WTC11 (cell line): ENCODE measurements at regions not wholly inside any gene's neighbourhood (a gene's known extent, or its start where the extent isn't known, plus 50 kb on each side); places are given as distances from the start of the nearest gene placed in this dataset.

Experiments
- AR ChIP-seq: fragments of 250-450 bp; sonication (Bioruptor Pico); IDR thresholded peaks from 2 replicates; pipeline ENCODE4 v1.9.0; 2021; ENCODE audit warnings: mild to moderate bottlenecking
- CREM ChIP-seq: sonication (generic); formaldehyde crosslinking; IDR thresholded peaks from 2 replicates; pipeline ENCODE4 v1.8.1; 2022; ENCODE audit warnings: mild to moderate bottlenecking, missing genetic modification reagents, moderate library complexity
- CTCF ChIP-seq: fragments of 200-600 bp; IDR thresholded peaks from 2 replicates; pipeline ENCODE4 v1.8.0; 2022; ENCODE audit warnings: antibody characterized with exemption
- GRHL2 ChIP-seq: fragments of 250-450 bp; sonication (Bioruptor Pico); IDR thresholded peaks from 2 replicates; pipeline ENCODE4 v1.8.0; 2022; ENCODE audit warnings: mild to moderate bottlenecking, moderate library complexity; ENCODE audit not compliant: insufficient replicate concordance, severe bottlenecking
- MAX ChIP-seq: sonication (generic); formaldehyde crosslinking; IDR thresholded peaks from 2 replicates; pipeline ENCODE4 v1.8.0; 2022; ENCODE audit warnings: mild to moderate bottlenecking, missing genetic modification reagents
- NFATC4 ChIP-seq: fragments of 250-450 bp; sonication (Bioruptor Pico); IDR thresholded peaks from 2 replicates; pipeline ENCODE4 v1.9.0; 2021; ENCODE audit warnings: mild to moderate bottlenecking
- NFE2L1 ChIP-seq: sonication (generic); formaldehyde crosslinking; IDR thresholded peaks from 2 replicates; pipeline ENCODE4 v1.8.1; 2023; ENCODE audit warnings: missing genetic modification reagents
- OVOL2 ChIP-seq: fragments of 250-450 bp; sonication (Bioruptor Pico); IDR thresholded peaks from 2 replicates; pipeline ENCODE4 v1.9.0; 2021; ENCODE audit warnings: mild to moderate bottlenecking, borderline replicate concordance
- ZBTB21 ChIP-seq: sonication (generic); formaldehyde crosslinking; IDR thresholded peaks from 2 replicates; pipeline ENCODE4 v1.8.1; 2023; ENCODE audit warnings: mild to moderate bottlenecking, missing genetic modification reagents, borderline replicate concordance
- ZBTB43 ChIP-seq: sonication (generic); formaldehyde crosslinking; IDR thresholded peaks from 2 replicates; pipeline ENCODE4 v1.8.1; 2023; ENCODE audit warnings: mild to moderate bottlenecking, missing genetic modification reagents
- ZNF219 ChIP-seq: sonication (generic); formaldehyde crosslinking; IDR thresholded peaks from 2 replicates; pipeline ENCODE4 v1.8.0; 2023; ENCODE audit warnings: missing genetic modification reagents, mild to moderate bottlenecking, borderline replicate concordance
- TF ChIP-seq, protein P1 (sequence below): fragments of 250-450 bp; sonication (Bioruptor Pico); IDR thresholded peaks from 2 replicates; pipeline ENCODE4 v1.9.0; 2021; ENCODE audit warnings: mild to moderate bottlenecking, borderline replicate concordance
- TF ChIP-seq, protein P2 (sequence below): sonication (generic); formaldehyde crosslinking; IDR thresholded peaks from 2 replicates; pipeline ENCODE4 v1.8.1; 2023; ENCODE audit warnings: mild to moderate bottlenecking, missing genetic modification reagents, moderate library complexity

DNA sequence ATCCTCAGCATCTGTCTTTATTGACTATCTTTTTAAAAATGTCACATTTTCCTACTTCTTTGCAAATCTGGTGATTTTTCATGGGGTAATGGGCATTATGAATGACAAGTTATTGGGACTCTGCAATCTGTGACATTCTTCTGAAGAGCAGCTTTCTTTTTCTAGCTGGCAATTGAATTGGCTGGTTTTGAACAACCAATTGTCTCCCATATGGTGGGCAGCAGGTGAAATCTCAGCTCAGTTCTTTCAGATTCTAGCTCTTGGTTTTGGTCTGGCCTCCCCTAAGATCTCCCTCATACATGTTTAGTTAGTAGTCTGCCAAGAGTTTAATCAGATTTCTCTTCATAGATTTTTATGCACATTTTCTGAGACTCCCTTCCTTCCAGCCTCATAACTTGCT is 107.9 kb upstream of the EPB41L3 start:
- TF ChIP-seq, protein P1, sequence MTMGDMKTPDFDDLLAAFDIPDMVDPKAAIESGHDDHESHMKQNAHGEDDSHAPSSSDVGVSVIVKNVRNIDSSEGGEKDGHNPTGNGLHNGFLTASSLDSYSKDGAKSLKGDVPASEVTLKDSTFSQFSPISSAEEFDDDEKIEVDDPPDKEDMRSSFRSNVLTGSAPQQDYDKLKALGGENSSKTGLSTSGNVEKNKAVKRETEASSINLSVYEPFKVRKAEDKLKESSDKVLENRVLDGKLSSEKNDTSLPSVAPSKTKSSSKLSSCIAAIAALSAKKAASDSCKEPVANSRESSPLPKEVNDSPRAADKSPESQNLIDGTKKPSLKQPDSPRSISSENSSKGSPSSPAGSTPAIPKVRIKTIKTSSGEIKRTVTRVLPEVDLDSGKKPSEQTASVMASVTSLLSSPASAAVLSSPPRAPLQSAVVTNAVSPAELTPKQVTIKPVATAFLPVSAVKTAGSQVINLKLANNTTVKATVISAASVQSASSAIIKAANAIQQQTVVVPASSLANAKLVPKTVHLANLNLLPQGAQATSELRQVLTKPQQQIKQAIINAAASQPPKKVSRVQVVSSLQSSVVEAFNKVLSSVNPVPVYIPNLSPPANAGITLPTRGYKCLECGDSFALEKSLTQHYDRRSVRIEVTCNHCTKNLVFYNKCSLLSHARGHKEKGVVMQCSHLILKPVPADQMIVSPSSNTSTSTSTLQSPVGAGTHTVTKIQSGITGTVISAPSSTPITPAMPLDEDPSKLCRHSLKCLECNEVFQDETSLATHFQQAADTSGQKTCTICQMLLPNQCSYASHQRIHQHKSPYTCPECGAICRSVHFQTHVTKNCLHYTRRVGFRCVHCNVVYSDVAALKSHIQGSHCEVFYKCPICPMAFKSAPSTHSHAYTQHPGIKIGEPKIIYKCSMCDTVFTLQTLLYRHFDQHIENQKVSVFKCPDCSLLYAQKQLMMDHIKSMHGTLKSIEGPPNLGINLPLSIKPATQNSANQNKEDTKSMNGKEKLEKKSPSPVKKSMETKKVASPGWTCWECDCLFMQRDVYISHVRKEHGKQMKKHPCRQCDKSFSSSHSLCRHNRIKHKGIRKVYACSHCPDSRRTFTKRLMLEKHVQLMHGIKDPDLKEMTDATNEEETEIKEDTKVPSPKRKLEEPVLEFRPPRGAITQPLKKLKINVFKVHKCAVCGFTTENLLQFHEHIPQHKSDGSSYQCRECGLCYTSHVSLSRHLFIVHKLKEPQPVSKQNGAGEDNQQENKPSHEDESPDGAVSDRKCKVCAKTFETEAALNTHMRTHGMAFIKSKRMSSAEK (CRISPR knock-in tag), result no peak
- TF ChIP-seq ZBTB43, result no peak
- no peak for TF ChIP-seq CTCF
- no peak for TF ChIP-seq GRHL2 (CRISPR knock-in tag)
- TF ChIP-seq CREM (CRISPR knock-in tag), result no peak
- no peak for TF ChIP-seq MAX (CRISPR knock-in tag)
- no peak for TF ChIP-seq OVOL2 (CRISPR knock-in tag)
- TF ChIP-seq ZNF219, result no peak
- TF ChIP-seq AR (CRISPR knock-in tag), result no peak
- no peak for TF ChIP-seq ZBTB21 (CRISPR knock-in tag)
- TF ChIP-seq, protein P2, sequence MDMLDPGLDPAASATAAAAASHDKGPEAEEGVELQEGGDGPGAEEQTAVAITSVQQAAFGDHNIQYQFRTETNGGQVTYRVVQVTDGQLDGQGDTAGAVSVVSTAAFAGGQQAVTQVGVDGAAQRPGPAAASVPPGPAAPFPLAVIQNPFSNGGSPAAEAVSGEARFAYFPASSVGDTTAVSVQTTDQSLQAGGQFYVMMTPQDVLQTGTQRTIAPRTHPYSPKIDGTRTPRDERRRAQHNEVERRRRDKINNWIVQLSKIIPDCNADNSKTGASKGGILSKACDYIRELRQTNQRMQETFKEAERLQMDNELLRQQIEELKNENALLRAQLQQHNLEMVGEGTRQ (CRISPR knock-in tag), result no peak
- no peak for TF ChIP-seq NFE2L1
- no peak for TF ChIP-seq NFATC4
